K562 (cell line): ENCODE measurements at regions not wholly inside any gene's neighbourhood (a gene's known extent, or its start where the extent isn't known, plus 50 kb on each side); places are given as distances from the start of the nearest gene placed in this dataset.

Experiments used
- ATAC-seq: fragments of 200-7000 bp; cut with Tn5 transposase; 3 replicates; pipeline ENCODE4 v1.9.1; 2020; ENCODE audit warnings: moderate library complexity
- BruUV-seq: library from RNA; stranded (reverse); fragments of 400-500 nt; replicated peaks from 2 replicates; lab custom pipeline; 2021; lab: Mats Ljungman, UMichigan
- CTCF ChIA-PET: fragments of 300-600 bp; formaldehyde crosslinking; extraction: SDS; loops from one replicate; lab custom pipeline; 2021; ENCODE audit warnings: low intra/inter-chr PET ratio; lab: Yijun Ruan, JAX
- POLR2A ChIA-PET: fragments of 300-600, 350-650 bp; sonication (Branson Sonifier 250); formaldehyde crosslinking; extraction: SDS; loops from one replicate; lab custom pipeline; 2021; ENCODE audit warnings: antibody characterized with exemption, inconsistent platforms; lab: Yijun Ruan, JAX
- DNase-seq, 4 experiments: peaks; one replicate each; pipeline versions ENCODE4 v3.0.0 to v3.0.0-alpha.2; 2011 to 2018; ENCODE audit warnings: low spot score in 3 of 4, mixed read lengths in 3 of 4; ENCODE audit errors: extremely low read depth in 1 of 4
- FAIRE-seq: peaks from 2 replicates; lab custom pipeline; 2011; peaks lifted over from hg19 to GRCh38; lab: Jason Lieb, UNC
- H2AFZ ChIP-seq: 2 replicates; pipeline ENCODE4 v1.6.0; 2011; ENCODE audit warnings: low read depth, low read length, control low read depth, inconsistent platforms
- H3K27ac ChIP-seq: fragments of 200-600 bp; 3 replicates; pipeline ENCODE4 v1.8.0; 2011; ENCODE audit warnings: low read depth, mild to moderate bottlenecking, control low read depth, inconsistent platforms, low read length, moderate library complexity, mixed read lengths; ENCODE audit errors: extremely low read depth
- H3K27me3 ChIP-seq, 2 experiments: fragments of 300-600 bp in 1 of 2; 2 replicates in 1 of 2; 3 replicates in 1 of 2; pipeline versions ENCODE4 v1.6.0 to v1.8.0; 2011; ENCODE audit warnings: inconsistent platforms in 2 of 2, low read length in 2 of 2, mild to moderate bottlenecking in 1 of 2, mixed read lengths in 1 of 2, moderate library complexity in 1 of 2; ENCODE audit not compliant: control insufficient read depth in 2 of 2, insufficient read depth in 2 of 2
- H3K36me3 ChIP-seq: fragments of 300-600 bp; 3 replicates; pipeline ENCODE4 v1.8.0; 2011; ENCODE audit warnings: mild to moderate bottlenecking, low read length, inconsistent platforms; ENCODE audit not compliant: control insufficient read depth, insufficient read depth
- H3K4me1 ChIP-seq, 2 experiments: fragments of 200-600 bp in 1 of 2; replicated peaks in 1 of 2; 2 replicates in 1 of 2; 3 replicates in 1 of 2; pipeline versions ENCODE4 v1.5.1 to v1.8.0; 2011; ENCODE audit warnings: inconsistent platforms in 2 of 2, low read length in 2 of 2, mild to moderate bottlenecking in 1 of 2, mixed read lengths in 1 of 2, moderate library complexity in 1 of 2; ENCODE audit not compliant: control insufficient read depth in 2 of 2, insufficient read depth in 2 of 2
- H3K4me2 ChIP-seq: 2 replicates; pipeline ENCODE4 v1.6.1; 2011; ENCODE audit warnings: low read length, control low read depth, inconsistent platforms, mixed read lengths; ENCODE audit not compliant: insufficient read depth
- H3K4me3 ChIP-seq: fragments of 200-600 bp; sonication (generic), shearing (Covaris generic); 2 replicates; pipeline ENCODE4 v1.5.1; 2016; ENCODE audit warnings: control low read depth, inconsistent platforms
- H3K79me2 ChIP-seq: fragments of 200-600 bp; 3 replicates; pipeline ENCODE4 v1.8.0; 2011; ENCODE audit warnings: low read length, inconsistent platforms; ENCODE audit not compliant: control insufficient read depth, insufficient read depth
- H3K9ac ChIP-seq, 2 experiments: 2 replicates each; pipeline versions ENCODE4 v1.6.0 to v1.6.1; 2011; ENCODE audit warnings: low read depth in 2 of 2, low read length in 2 of 2, control low read depth in 1 of 2, inconsistent platforms in 1 of 2, mild to moderate bottlenecking in 1 of 2, mixed read lengths in 1 of 2; ENCODE audit not compliant: insufficient read depth in 1 of 2
- H3K9me1 ChIP-seq: one replicate; pipeline ENCODE4 v1.6.0; 2011; ENCODE audit warnings: inconsistent platforms, mild to moderate bottlenecking, low read length, moderate library complexity; ENCODE audit not compliant: control insufficient read depth, insufficient read depth
- H3K9me3 ChIP-seq: replicated peaks from 2 replicates; pipeline ENCODE4 v1.5.1; 2011; ENCODE audit warnings: low read depth, low read length, inconsistent platforms; ENCODE audit not compliant: control insufficient read depth, insufficient read depth
- H4K20me1 ChIP-seq: replicated peaks from 2 replicates; pipeline ENCODE4 v1.6.1; 2011; ENCODE audit warnings: low read length, inconsistent platforms, mixed read lengths; ENCODE audit not compliant: control insufficient read depth, insufficient read depth
- AFF4 ChIP-seq: sonication (generic); formaldehyde crosslinking; IDR thresholded peaks from 2 replicates; pipeline ENCODE4 v1.8.0; 2023; ENCODE audit warnings: mild to moderate bottlenecking, missing genetic modification reagents
- BRF1 ChIP-seq: IDR thresholded peaks from 3 replicates; pipeline ENCODE4 v1.6.1; 2011; ENCODE audit warnings: borderline replicate concordance, mild to moderate bottlenecking; ENCODE audit not compliant: insufficient read length; ENCODE audit errors: extremely low read depth
- CHD4 ChIP-seq: fragments of 200-600 bp; sonication (generic); IDR thresholded peaks from 3 replicates; pipeline ENCODE4 v1.6.1; 2012; ENCODE audit warnings: low read depth, mild to moderate bottlenecking, mixed read lengths, low read length, inconsistent platforms; ENCODE audit not compliant: insufficient read depth, insufficient replicate concordance, poor library complexity, severe bottlenecking
- KLF6 ChIP-seq: fragments of 250-450 bp; sonication (Bioruptor Pico); IDR thresholded peaks from 2 replicates; pipeline ENCODE4 v1.4.0; 2020; ENCODE audit warnings: mild to moderate bottlenecking, moderate library complexity, borderline replicate concordance
- MEF2D ChIP-seq: conservative IDR thresholded peaks from 2 replicates; pipeline ENCODE4 v1.6.1; 2016; ENCODE audit warnings: low read depth, missing genetic modification characterization, missing compliant biosample characterization
- NCOA2 ChIP-seq, 2 experiments: fragments of 450-650 bp; IDR thresholded peaks; 2 replicates each; pipeline ENCODE4 v1.6.1; 2018; ENCODE audit warnings: mild to moderate bottlenecking in 2 of 2, moderate library complexity in 1 of 2; ENCODE audit not compliant: partially characterized antibody in 2 of 2
- NELFE ChIP-seq: IDR thresholded peaks from 2 replicates; pipeline ENCODE4 v1.6.1; 2011; ENCODE audit warnings: mild to moderate bottlenecking; ENCODE audit not compliant: insufficient read depth, insufficient read length
- POLR2A ChIP-seq: fragments of 450-650 bp; conservative IDR thresholded peaks from 2 replicates; pipeline ENCODE4 v1.6.1; 2016
- POLR2AphosphoS2 ChIP-seq: IDR thresholded peaks from 2 replicates; pipeline ENCODE4 v1.6.1; 2012; ENCODE audit warnings: low read length, improper control_type of control experiment
- POLR2H ChIP-seq: IDR thresholded peaks from 2 replicates; pipeline ENCODE4 v1.6.1; 2016; ENCODE audit warnings: missing genetic modification characterization, low read depth, mild to moderate bottlenecking, control low read depth, missing compliant biosample characterization, moderate library complexity
- PTRF ChIP-seq: fragments of 450-650 bp; IDR thresholded peaks from 2 replicates; pipeline ENCODE4 v1.6.1; 2016; ENCODE audit warnings: mild to moderate bottlenecking, missing genetic modification characterization, missing compliant biosample characterization
- ZMIZ1 ChIP-seq, 2 experiments: fragments of 150-350 bp in 1 of 2; IDR thresholded peaks; 2 replicates each; pipeline ENCODE4 v1.6.1; 2012 to 2016; ENCODE audit warnings: low read depth in 2 of 2, low read length in 2 of 2, mild to moderate bottlenecking in 1 of 2, moderate library complexity in 1 of 2
- ZNF134 ChIP-seq: fragments of 250-450 bp; sonication (Bioruptor Pico); conservative IDR thresholded peaks from 2 replicates; pipeline ENCODE4 v1.4.0; 2020
- ZNF197 ChIP-seq: fragments of 200-800 bp; sonication (Bioruptor generic); IDR thresholded peaks from 2 replicates; pipeline ENCODE4 v1.6.1; 2016; ENCODE audit warnings: low read depth, missing genetic modification characterization, missing compliant biosample characterization
- ZNF830 ChIP-seq: fragments of 250-450 bp; sonication (Bioruptor Pico); IDR thresholded peaks from 2 replicates; pipeline ENCODE4 v1.5.0; 2021; ENCODE audit warnings: mild to moderate bottlenecking
- WGBS: fragments of 100-300 bp; shearing (Covaris generic); methylation state at CpG from one replicate; pipeline ENCODE4 v1.1.6; 2016; ENCODE audit warnings: low coverage, mixed read lengths; ENCODE audit not compliant: insufficient coverage; ENCODE audit errors: missing lambda C conversion rate; 5-methylcytosine and 5-hydroxymethylcytosine counted together
- in situ Hi-C: fragments of 300-500 bp; cut with MboI; formaldehyde crosslinking; loops from 4 replicates; pipeline ENCODE4 v1.15.0; 2018; ENCODE audit warnings: inconsistent platforms, mixed read lengths
- intact Hi-C: fragments of 100-400 bp; cut with micrococcal nuclease; formaldehyde crosslinking; loops from 2 replicates; pipeline ENCODE4 v1.14.2; 2022

GRCh38 chr10:43997330-43997729 lies 348.6 kb upstream of the ZNF32 start:
- CTCF ChIA-PET = no interaction called here
- FAIRE-seq (no peak), ATAC-seq (no peak), DNase-seq (no peak)
- Histone ChIP-seq H4K20me1 (no peaks in the 10 kb centered on the region; the same call in 1 of the 2 replicates), H3K4me2 (no peak overlapping the region), H3K9ac (no peak overlapping the region), H3K36me3 (no peaks in the 10 kb centered on the region), H3K9me3 (no peaks in the 10 kb centered on the region), H3K4me1 (no peaks in the 10 kb centered on the region), H2AFZ (no peak overlapping the region), H3K79me2 (no peaks in the 10 kb centered on the region), H3K9me1 (no peaks in the 10 kb centered on the region), H3K27me3 (peaks cover 2 to 4% of the 10 kb centered on the region in 2 experiments; a peak in 2 of 5 replicates), H3K4me3 (no peak overlapping the region), H3K27ac (no peak overlapping the region)
- in situ Hi-C loops = no loop called here
- WGBS = 1% methylated on average over 3 of the region's 3 CpGs
- BruUV-seq = no TSS peak
- intact Hi-C loops = no loop called here
- POLR2A ChIA-PET = interaction anchor here (0.7 to 1.2 kb wide), 2 partner anchors 13 to 22 kb away, joined by 3 read pairs; no protein-coding TSS in a partner anchor
- no peak for TF ChIP-seq AFF4
- no peak for TF ChIP-seq NCOA2 (IDR thresholded peaks at IDR 0.05; ENCODE audit: partially characterized antibody in 2 of 2)
- TF ChIP-seq KLF6 (CRISPR knock-in tag) = no peak
- no peak for TF ChIP-seq CHD4
- TF ChIP-seq POLR2A = no peak
- no peak for TF ChIP-seq ZNF830 (CRISPR knock-in tag)
- TF ChIP-seq ZNF134 (CRISPR knock-in tag) = no peak
- TF ChIP-seq ZNF197 (CRISPR knock-in tag) = no peak
- TF ChIP-seq MEF2D (tag) = no peak
- TF ChIP-seq PTRF (tag) = no peak
- no peak for TF ChIP-seq NELFE
- TF ChIP-seq BRF1 = no peak
- no peak for TF ChIP-seq POLR2AphosphoS2
- TF ChIP-seq POLR2H (tag) = no peak
- no peak for TF ChIP-seq ZMIZ1 (IDR thresholded peaks at IDR 0.05; ENCODE audit: low read depth in 2 of 2, low read length in 2 of 2)
